Liver (tissue), 8 donors: ENCODE measurements at regions not wholly inside any gene's neighbourhood (a gene's known extent, or its start where the extent isn't known, plus 50 kb on each side); places are given as distances from the start of the nearest gene placed in this dataset.

ENCODE experiments used
- DNase-seq: peaks from one replicate; pipeline ENCODE4 v3.0.0-alpha.2; 2017; ENCODE audit warnings: low spot score
- H3K27ac ChIP-seq, 2 donors: one replicate each; pipeline ENCODE4 v1.7.0; 2013; ENCODE audit warnings: inconsistent platforms in 2 of 2, low read length in 2 of 2, control low read depth in 1 of 2, low read depth in 1 of 2, mild to moderate bottlenecking in 1 of 2
- H3K27me3 ChIP-seq, 4 donors: one replicate each; pipeline versions ENCODE4 v1.6.1 to v1.7.0; 2013; ENCODE audit warnings: low read length in 3 of 4, inconsistent platforms in 1 of 4, mild to moderate bottlenecking in 1 of 4, moderate library complexity in 1 of 4; ENCODE audit not compliant: control insufficient read depth in 4 of 4, insufficient read depth in 4 of 4
- H3K36me3 ChIP-seq, 4 donors: one replicate each; pipeline versions ENCODE4 v1.6.1 to v1.7.0; 2013; ENCODE audit warnings: low read length in 3 of 4, mild to moderate bottlenecking in 3 of 4, low read depth in 1 of 4, moderate library complexity in 1 of 4; ENCODE audit not compliant: control insufficient read depth in 4 of 4, insufficient read depth in 3 of 4
- H3K4me1 ChIP-seq, 4 donors: one replicate each; pipeline versions ENCODE4 v1.6.1 to v1.7.0; 2013; ENCODE audit warnings: low read length in 3 of 4, mild to moderate bottlenecking in 3 of 4, moderate library complexity in 1 of 4; ENCODE audit not compliant: control insufficient read depth in 4 of 4, insufficient read depth in 4 of 4
- H3K4me3 ChIP-seq, 3 donors: one replicate each; pipeline versions ENCODE4 v1.6.1 to v1.7.0; 2013; ENCODE audit warnings: low read length in 3 of 3, control low read depth in 1 of 3, low read depth in 1 of 3, mild to moderate bottlenecking in 1 of 3
- H3K9ac ChIP-seq, 2 donors: one replicate each; pipeline ENCODE4 v1.7.0; 2013; ENCODE audit warnings: low read length in 2 of 2, mild to moderate bottlenecking in 2 of 2, moderate library complexity in 2 of 2, control low read depth in 1 of 2, low read depth in 1 of 2
- H3K9me3 ChIP-seq, 4 donors: one replicate each; pipeline versions ENCODE4 v1.6.1 to v1.7.0; 2013; ENCODE audit warnings: low read length in 3 of 4; ENCODE audit not compliant: control insufficient read depth in 4 of 4
- ATF3 ChIP-seq: IDR thresholded peaks from 2 replicates; pipeline ENCODE4 v1.6.1; 2016; ENCODE audit warnings: antibody characterized with exemption
- CTCF ChIP-seq: fragments of 150-350 bp; IDR thresholded peaks from 2 replicates; pipeline ENCODE4 v1.5.1; 2017; ENCODE audit warnings: improper control_type of control experiment, low read depth, low read length; ENCODE audit not compliant: missing input control
- EGR1 ChIP-seq, 2 donors: IDR thresholded peaks; 2 replicates each; pipeline ENCODE4 v1.6.1; 2016 to 2018; ENCODE audit warnings: antibody characterized with exemption in 2 of 2, low read depth in 2 of 2
- FOXA1 ChIP-seq: IDR thresholded peaks from 2 replicates; pipeline ENCODE4 v1.6.1; 2016; ENCODE audit warnings: antibody characterized with exemption
- FOXA2 ChIP-seq: IDR thresholded peaks from 2 replicates; pipeline ENCODE4 v1.6.1; 2016; ENCODE audit warnings: antibody characterized with exemption
- HNF4A ChIP-seq, 2 donors: conservative IDR thresholded peaks; 2 replicates each; pipeline ENCODE4 v1.6.1; 2016; ENCODE audit warnings: antibody characterized with exemption in 2 of 2, mild to moderate bottlenecking in 2 of 2
- HNF4G ChIP-seq: IDR thresholded peaks from 2 replicates; pipeline ENCODE4 v1.6.1; 2016; ENCODE audit warnings: antibody characterized with exemption
- JUND ChIP-seq, 2 donors: IDR thresholded peaks; 2 replicates each; pipeline ENCODE4 v1.6.1; 2016; ENCODE audit warnings: antibody characterized with exemption in 2 of 2
- MAX ChIP-seq: IDR thresholded peaks from 2 replicates; pipeline ENCODE4 v1.6.1; 2016; ENCODE audit warnings: antibody characterized with exemption
- NR2F2 ChIP-seq: IDR thresholded peaks from 2 replicates; pipeline ENCODE4 v1.6.1; 2016; ENCODE audit warnings: antibody characterized with exemption
- RAD21 ChIP-seq, 2 donors: IDR thresholded peaks; 2 replicates each; pipeline ENCODE4 v1.6.1; 2016; ENCODE audit warnings: antibody characterized with exemption in 2 of 2, mild to moderate bottlenecking in 2 of 2
- REST ChIP-seq: IDR thresholded peaks from 2 replicates; pipeline ENCODE4 v1.6.1; 2016; ENCODE audit warnings: antibody characterized with exemption, mild to moderate bottlenecking
- RXRA ChIP-seq, 2 donors: IDR thresholded peaks; 2 replicates each; pipeline ENCODE4 v1.6.1; 2017 to 2018; ENCODE audit warnings: antibody characterized with exemption in 2 of 2, mild to moderate bottlenecking in 1 of 2
- SP1 ChIP-seq: IDR thresholded peaks from 2 replicates; pipeline ENCODE4 v1.6.1; 2018; ENCODE audit warnings: antibody characterized with exemption, mild to moderate bottlenecking
- TAF1 ChIP-seq: conservative IDR thresholded peaks from 2 replicates; pipeline ENCODE4 v1.6.1; 2016; ENCODE audit warnings: antibody characterized with exemption, mild to moderate bottlenecking
- YY1 ChIP-seq: IDR thresholded peaks from 2 replicates; pipeline ENCODE4 v1.6.1; 2016; ENCODE audit warnings: antibody characterized with exemption, mild to moderate bottlenecking
- ZBTB33 ChIP-seq: IDR thresholded peaks from 2 replicates; pipeline ENCODE4 v1.6.1; 2016; ENCODE audit warnings: antibody characterized with exemption
- WGBS: extraction: QIAGEN DNeasy Blood & Tissue Kit; methylation state at CpG from one replicate; pipeline ENCODE4 v1.1.7; 2013; 5-methylcytosine and 5-hydroxymethylcytosine counted together
- donor health status: healthy.
- donor health status: healthy.
- donor health status: healthy.
- donor health status: healthy.
- donor health status: healthy.

- DNase-seq = no peak
- Histone ChIP-seq H3K36me3 (no peaks in the 10 kb centered on the region), H3K27me3 (no peaks in the 10 kb centered on the region), H3K9ac (no peak overlapping the region), H3K4me1 (no peaks in the 10 kb centered on the region), H3K9me3 (peaks cover 0 to 3% (median under 1%) of the 10 kb centered on the region in 4 donors), H3K4me3 (no peak overlapping the region), H3K27ac (no peak overlapping the region)
- TF ChIP-seq FOXA2 (no peak), ZBTB33 (no peak), YY1 (no peak), REST (no peak), MAX (no peak), FOXA1 (no peak), HNF4G (no peak), TAF1 (no peak), NR2F2 (no peak), JUND (IDR thresholded peaks at IDR 0.05) (no peak), SP1 (no peak), CTCF (no peak), RAD21 (IDR thresholded peaks at IDR 0.05) (no peak), ATF3 (no peak), RXRA (IDR thresholded peaks at IDR 0.05) (no peak), HNF4A (conservative IDR thresholded peaks at IDR 0.05) (no peak), EGR1 (IDR thresholded peaks at IDR 0.05; ENCODE audit: low read depth in 2 of 2) (no peak)
- 74% methylated on average over 7 of the region's 7 CpGs for WGBS
Measured at GRCh38 chr2:11016735-11017388, 105.1 kb downstream of the KCNF1 start.
